Epithelial cell of esophagus (primary cell): ENCODE measurements at regions not wholly inside any gene's neighbourhood (a gene's known extent, or its start where the extent isn't known, plus 50 kb on each side); places are given as distances from the start of the nearest gene placed in this dataset.
A peak's percentile ranks its signal among the peaks of the same experiment; 100 is the strongest.

Source experiments
- DNase-seq: peaks from one replicate; pipeline ENCODE4 v3.0.0; 2010; ENCODE audit warnings: low read depth
- H3K4me3 ChIP-seq: 2 replicates; pipeline ENCODE4 v1.5.1; 2011; ENCODE audit warnings: mild to moderate bottlenecking, low read length, control low read depth
- TF ChIP-seq, protein P1 (sequence below): IDR thresholded peaks from 2 replicates; pipeline ENCODE4 v1.5.1; 2011; ENCODE audit warnings: low read depth, mild to moderate bottlenecking, low read length, control low read depth, inconsistent platforms; ENCODE audit not compliant: insufficient read depth; ENCODE audit errors: missing control alignments

GRCh38 chr16:80489173-80489572 lies 51.6 kb upstream of the DYNLRB2 start:
- no peak overlapping the region for H3K4me3 ChIP-seq
- TF ChIP-seq, protein P1, sequence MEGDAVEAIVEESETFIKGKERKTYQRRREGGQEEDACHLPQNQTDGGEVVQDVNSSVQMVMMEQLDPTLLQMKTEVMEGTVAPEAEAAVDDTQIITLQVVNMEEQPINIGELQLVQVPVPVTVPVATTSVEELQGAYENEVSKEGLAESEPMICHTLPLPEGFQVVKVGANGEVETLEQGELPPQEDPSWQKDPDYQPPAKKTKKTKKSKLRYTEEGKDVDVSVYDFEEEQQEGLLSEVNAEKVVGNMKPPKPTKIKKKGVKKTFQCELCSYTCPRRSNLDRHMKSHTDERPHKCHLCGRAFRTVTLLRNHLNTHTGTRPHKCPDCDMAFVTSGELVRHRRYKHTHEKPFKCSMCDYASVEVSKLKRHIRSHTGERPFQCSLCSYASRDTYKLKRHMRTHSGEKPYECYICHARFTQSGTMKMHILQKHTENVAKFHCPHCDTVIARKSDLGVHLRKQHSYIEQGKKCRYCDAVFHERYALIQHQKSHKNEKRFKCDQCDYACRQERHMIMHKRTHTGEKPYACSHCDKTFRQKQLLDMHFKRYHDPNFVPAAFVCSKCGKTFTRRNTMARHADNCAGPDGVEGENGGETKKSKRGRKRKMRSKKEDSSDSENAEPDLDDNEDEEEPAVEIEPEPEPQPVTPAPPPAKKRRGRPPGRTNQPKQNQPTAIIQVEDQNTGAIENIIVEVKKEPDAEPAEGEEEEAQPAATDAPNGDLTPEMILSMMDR, result no peak

GRCh38 chr16:80488167-80488566 lies 52.6 kb upstream of the DYNLRB2 start:
- TF ChIP-seq, protein P1, result no peak
- H3K4me3 ChIP-seq, result no peak overlapping the region
- DNase-seq, result no peak

More at GRCh38 chr16:80489173-80489572, 51.6 kb upstream of the DYNLRB2 start:
- no peak for DNase-seq

DNA sequence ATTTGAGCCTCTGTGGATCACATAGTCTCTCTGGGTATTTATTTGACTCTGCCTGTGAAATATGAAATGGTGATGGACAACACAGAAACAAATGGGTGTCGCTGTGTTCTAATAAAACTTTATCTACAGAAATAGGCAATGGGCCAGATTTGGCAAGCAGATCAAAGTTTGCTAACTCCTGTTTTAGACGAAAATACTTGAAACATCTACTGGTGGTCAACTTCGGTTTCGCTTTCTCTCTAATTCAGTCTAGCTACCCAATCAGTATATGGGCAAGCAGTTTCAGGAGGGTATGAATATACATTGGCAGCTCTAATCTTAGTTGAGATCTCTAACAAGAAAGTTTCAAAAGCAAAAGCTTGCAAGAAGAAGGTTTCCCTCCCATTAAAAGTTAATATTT lies 60.1 kb upstream of the DYNLRB2 start:
- no peak for DNase-seq
- no peak overlapping the region for H3K4me3 ChIP-seq
- TF ChIP-seq, protein P1, result no peak

GRCh38 chr16:80477838-80478237 lies 63.0 kb upstream of the DYNLRB2 start:
- TF ChIP-seq, protein P1, result no peak
- no peak for DNase-seq
- H3K4me3 ChIP-seq, result no peak overlapping the region

DNA sequence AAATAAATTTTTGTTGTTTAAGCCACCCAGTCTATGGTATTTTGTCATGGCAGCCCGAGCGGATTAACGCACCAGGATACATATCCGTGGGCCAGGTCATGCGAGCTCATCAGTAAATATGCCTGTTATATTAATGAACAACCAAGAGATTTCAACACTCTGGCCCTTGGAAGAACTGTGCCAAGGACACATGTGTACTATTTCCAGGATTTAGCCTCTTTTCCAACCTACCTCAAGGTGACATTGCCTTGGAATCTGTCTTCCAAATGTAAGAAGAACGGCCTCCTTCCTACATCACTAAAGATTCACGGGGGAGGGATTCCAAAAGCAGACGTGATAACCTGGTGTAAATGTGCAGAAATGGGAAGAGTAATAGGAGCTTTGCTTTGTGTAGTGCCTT lies 72.8 kb upstream of the DYNLRB2 start:
- no peak for DNase-seq
- no peak overlapping the region for H3K4me3 ChIP-seq
- TF ChIP-seq, protein P1, result no peak

- peak; percentile 68 for DNase-seq
- TF ChIP-seq, protein P1, result peak; percentile 81
- no peak overlapping the region for H3K4me3 ChIP-seq
Measured at GRCh38 chr16:80466024-80466987, 74.5 kb upstream of the DYNLRB2 start.
